Naive thymus-derived CD4-positive, alpha-beta T cell (primary cell): ENCODE measurements at regions not wholly inside any gene's neighbourhood (a gene's known extent, or its start where the extent isn't known, plus 50 kb on each side); places are given as distances from the start of the nearest gene placed in this dataset.
"Not testable (repeated sequence)": the region's sequence is repeated elsewhere in the genome, so short reads cannot be mapped to it uniquely, and the experiment has no call there.

ENCODE experiments used
- ATAC-seq: fragments of 150-1000 bp; cut with Tn5 transposase; 2 replicates; pipeline ENCODE4 v1.10.0; 2021; ENCODE audit warnings: mild to moderate bottlenecking, moderate library complexity
- CTCF ChIA-PET: fragments of 350-600 bp; sonication (Branson Sonifier 250); formaldehyde crosslinking; loops from one replicate; lab custom pipeline; 2021; ENCODE audit warnings: antibody characterized with exemption; lab: Charles Lee
- POLR2A ChIA-PET: fragments of 350-600 bp; sonication (Branson Sonifier 250); formaldehyde crosslinking; loops from one replicate; lab custom pipeline; 2021; ENCODE audit warnings: antibody characterized with exemption, inconsistent platforms; lab: Charles Lee
- DNase-seq, 9 donors: peaks; one replicate each; pipeline versions ENCODE4 v3.0.0 to v3.0.0-alpha.2; 2020 to 2022; ENCODE audit warnings: mixed read lengths in 1 of 9
- H3K27ac ChIP-seq: one replicate; pipeline ENCODE4 v1.7.0; 2013; ENCODE audit warnings: mild to moderate bottlenecking, low read depth, low read length, moderate library complexity
- H3K27me3 ChIP-seq, 2 donors: one replicate each; pipeline ENCODE4 v1.7.0; 2013; ENCODE audit warnings: low read length in 2 of 2, mild to moderate bottlenecking in 2 of 2, moderate library complexity in 2 of 2; ENCODE audit not compliant: control insufficient read depth in 2 of 2, insufficient read depth in 2 of 2
- H3K36me3 ChIP-seq, 3 experiments: 1 replicate in 2 of 3; 2 replicates in 1 of 3; pipeline ENCODE4 v1.7.0; 2013; ENCODE audit warnings: low read length in 3 of 3, mild to moderate bottlenecking in 3 of 3, moderate library complexity in 1 of 3; ENCODE audit not compliant: insufficient read depth in 3 of 3, control insufficient read depth in 2 of 3
- H3K4me1 ChIP-seq, 2 donors: one replicate each; pipeline ENCODE4 v1.7.0; 2013; ENCODE audit warnings: low read length in 2 of 2, mild to moderate bottlenecking in 2 of 2, moderate library complexity in 1 of 2; ENCODE audit not compliant: control insufficient read depth in 2 of 2, insufficient read depth in 2 of 2
- H3K4me3 ChIP-seq: 2 replicates; pipeline ENCODE4 v1.7.0; 2013; ENCODE audit warnings: mild to moderate bottlenecking, low read length
- H3K9me3 ChIP-seq, 3 experiments: 1 replicate in 2 of 3; 2 replicates in 1 of 3; pipeline ENCODE4 v1.7.0; 2013; ENCODE audit warnings: low read length in 3 of 3; ENCODE audit not compliant: control insufficient read depth in 2 of 3
- H3K27ac Mint-ChIP-seq, 9 donors: one replicate each; pipeline ENCODE4 v1.8.0; 2020 to 2022; ENCODE audit warnings: mixed read lengths in 9 of 9, mild to moderate bottlenecking in 8 of 9, moderate library complexity in 5 of 9, inconsistent platforms in 2 of 9
- H3K27me3 Mint-ChIP-seq, 5 donors: one replicate each; pipeline ENCODE4 v1.8.0; 2021 to 2022; ENCODE audit warnings: mixed read lengths in 5 of 5, mild to moderate bottlenecking in 1 of 5
- H3K36me3 Mint-ChIP-seq, 5 donors: one replicate each; pipeline ENCODE4 v1.8.0; 2020 to 2022; ENCODE audit warnings: mixed read lengths in 5 of 5, mild to moderate bottlenecking in 3 of 5, inconsistent platforms in 1 of 5
- H3K4me1 Mint-ChIP-seq, 7 donors: one replicate each; pipeline ENCODE4 v1.8.0; 2020 to 2022; ENCODE audit warnings: mixed read lengths in 7 of 7, mild to moderate bottlenecking in 3 of 7, inconsistent platforms in 1 of 7
- H3K4me3 Mint-ChIP-seq, 10 donors: one replicate each; pipeline ENCODE4 v1.8.0; 2020 to 2022; ENCODE audit warnings: mild to moderate bottlenecking in 10 of 10, mixed read lengths in 10 of 10, moderate library complexity in 6 of 10, inconsistent platforms in 2 of 10
- H3K9me3 Mint-ChIP-seq, 11 donors: one replicate each; pipeline ENCODE4 v1.8.0; 2020 to 2022; ENCODE audit warnings: mixed read lengths in 11 of 11, mild to moderate bottlenecking in 4 of 11, inconsistent platforms in 1 of 11, moderate library complexity in 1 of 11
- intact Hi-C, 2 donors: fragments of 100-400 bp; cut with micrococcal nuclease; formaldehyde crosslinking; loops; one replicate each; pipeline ENCODE4 v1.15.1; 2023

DNA sequence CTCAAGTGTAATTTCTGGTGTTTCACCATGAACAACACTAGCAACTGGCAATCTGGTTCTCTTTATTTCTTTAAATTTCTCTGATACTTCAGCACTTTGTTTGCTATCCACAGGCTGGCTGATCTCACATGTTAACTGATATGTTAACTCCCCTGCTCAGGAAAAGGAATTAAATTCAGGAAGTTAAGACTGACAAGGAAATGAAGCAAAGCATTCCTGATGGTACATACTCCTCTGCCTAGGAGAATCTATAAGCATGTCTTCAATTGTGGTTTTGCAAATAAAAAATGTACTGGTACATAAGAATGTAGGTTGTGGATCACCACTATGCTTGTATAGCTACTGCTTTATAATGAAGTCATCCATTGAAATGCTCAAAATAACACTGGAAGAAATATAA is 1119.2 kb upstream of the INTU start:
- Histone ChIP-seq H3K36me3 (no peaks in the 10 kb centered on the region), H3K4me3 (no peak overlapping the region), H3K9me3 (no peaks in the 10 kb centered on the region), H3K27ac (no peak overlapping the region), H3K27me3 (no peaks in the 10 kb centered on the region), H3K4me1 (no peaks in the 10 kb centered on the region)
- CTCF ChIA-PET = no interaction called here
- no peaks in the 10 kb centered on the region for H3K27me3 Mint-ChIP-seq
- intact Hi-C loops = no loop called here
- POLR2A ChIA-PET = no interaction called here
- no peaks in the 10 kb centered on the region for H3K4me1 Mint-ChIP-seq
- H3K36me3 Mint-ChIP-seq = no peaks in the 10 kb centered on the region
- no peak overlapping the region for H3K27ac Mint-ChIP-seq
- no peak overlapping the region for H3K4me3 Mint-ChIP-seq
- DNase-seq (no peak), ATAC-seq (no peak)
- peaks cover 0 to 23% (median 0%) of the 10 kb centered on the region in 11 donors for H3K9me3 Mint-ChIP-seq

DNA sequence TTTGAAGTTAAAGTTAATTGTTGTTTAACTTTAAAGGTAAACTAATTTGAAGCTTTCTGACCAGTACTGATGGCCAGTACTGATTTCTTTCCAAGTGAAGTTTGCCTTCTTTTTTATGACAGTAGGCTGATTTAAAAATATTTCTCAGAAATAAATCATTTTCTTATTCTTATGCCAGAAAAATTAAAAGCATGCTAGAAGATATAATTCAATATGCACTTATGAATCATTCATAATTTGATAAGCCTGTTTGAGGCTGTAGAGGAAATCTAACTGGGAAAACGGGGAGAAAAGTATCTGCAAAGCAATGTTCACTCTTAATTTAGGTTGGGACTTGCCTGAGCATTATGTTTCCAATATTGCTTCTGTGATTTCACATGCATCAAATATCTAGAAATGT is 1112.0 kb upstream of the INTU start:
- H3K9me3 ChIP-seq = no peaks in the 10 kb centered on the region
- Mint-ChIP-seq H3K36me3 (no peaks in the 10 kb centered on the region), H3K27me3 (no peaks in the 10 kb centered on the region), H3K4me1 (no peaks in the 10 kb centered on the region), H3K9me3 (peaks cover 0 to 23% (median 5%) of the 10 kb centered on the region in 11 donors), H3K4me3 (no peak overlapping the region), H3K27ac (no peak overlapping the region)
- H3K36me3 ChIP-seq = no peaks in the 10 kb centered on the region
- H3K4me1 ChIP-seq = no peaks in the 10 kb centered on the region
- intact Hi-C loops = no loop called here
- H3K4me3 ChIP-seq = no peak overlapping the region
- H3K27ac ChIP-seq = no peak overlapping the region
- ATAC-seq (no peak), DNase-seq (no peak)
- no peaks in the 10 kb centered on the region for H3K27me3 ChIP-seq
- POLR2A ChIA-PET = no interaction called here
- CTCF ChIA-PET = no interaction called here

DNA sequence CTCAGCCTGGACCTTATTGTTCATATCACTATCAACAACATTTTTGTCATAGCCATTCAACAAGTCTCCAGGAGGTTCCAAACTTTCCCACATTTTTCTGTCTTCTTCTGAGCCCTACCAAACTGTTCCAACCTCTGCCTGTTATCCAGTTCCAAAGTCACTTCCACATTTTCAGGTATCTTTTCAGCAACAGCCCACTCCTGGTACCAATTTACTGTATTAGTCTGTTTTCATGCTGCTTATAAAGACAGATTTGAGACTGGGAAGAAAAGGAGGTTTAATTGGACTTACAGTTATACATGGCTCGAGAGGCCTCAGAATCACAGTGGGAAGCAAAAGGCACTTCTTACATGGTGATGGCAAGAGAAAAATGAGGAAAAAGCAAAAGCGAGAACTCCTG is 1107.4 kb upstream of the INTU start:
- H3K4me1 Mint-ChIP-seq, CTCF ChIA-PET, ATAC-seq: not testable (repeated sequence)

DNA sequence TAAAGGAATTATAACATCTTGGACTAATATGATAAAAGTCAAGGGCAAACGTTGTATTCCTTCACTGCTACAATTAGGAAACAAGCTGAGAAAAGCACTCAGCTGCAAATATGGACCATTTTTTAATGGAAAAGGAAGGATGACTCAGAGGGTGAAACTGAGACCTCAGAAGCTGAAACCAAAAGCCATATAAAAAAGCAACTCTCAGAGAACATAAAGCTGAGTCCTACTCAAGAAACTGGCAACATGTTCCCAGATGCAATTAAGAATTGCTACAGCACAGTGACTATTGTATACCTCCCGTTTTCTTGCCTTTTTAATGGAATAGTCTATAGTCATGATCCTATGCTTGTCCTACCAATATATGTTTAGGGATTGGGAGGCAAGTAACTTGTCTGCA is 1106.4 kb upstream of the INTU start:
- Mint-ChIP-seq H3K4me3 (no peak overlapping the region), H3K9me3 (peaks cover 0 to 25% (median 7%) of the 10 kb centered on the region in 11 donors), H3K27me3 (no peaks in the 10 kb centered on the region), H3K27ac (no peak overlapping the region), H3K4me1 (no peaks in the 10 kb centered on the region), H3K36me3 (no peaks in the 10 kb centered on the region)
- H3K27me3 ChIP-seq = no peaks in the 10 kb centered on the region
- DNase-seq = no peak
- no peaks in the 10 kb centered on the region for H3K4me1 ChIP-seq
- no peak overlapping the region for H3K4me3 ChIP-seq
- no peaks in the 10 kb centered on the region for H3K36me3 ChIP-seq
- ChIA-PET POLR2A (no interaction called here), CTCF (no interaction called here)
- intact Hi-C loops = no loop called here
- no peak overlapping the region for H3K27ac ChIP-seq
- no peaks in the 10 kb centered on the region for H3K9me3 ChIP-seq
- ATAC-seq = no peak

More for the DNA sequence above, 1107.4 kb upstream of the INTU start:
- H3K9me3 Mint-ChIP-seq = peaks cover 0 to 25% (median 7%) of the 10 kb centered on the region in 11 donors
- H3K9me3 ChIP-seq, H3K27ac ChIP-seq, H3K4me3 ChIP-seq, H3K27ac Mint-ChIP-seq, H3K4me1 ChIP-seq, DNase-seq, H3K27me3 ChIP-seq, H3K36me3 Mint-ChIP-seq, POLR2A ChIA-PET, H3K36me3 ChIP-seq, intact Hi-C loops, H3K4me3 Mint-ChIP-seq, H3K27me3 Mint-ChIP-seq: not testable (repeated sequence)

DNA sequence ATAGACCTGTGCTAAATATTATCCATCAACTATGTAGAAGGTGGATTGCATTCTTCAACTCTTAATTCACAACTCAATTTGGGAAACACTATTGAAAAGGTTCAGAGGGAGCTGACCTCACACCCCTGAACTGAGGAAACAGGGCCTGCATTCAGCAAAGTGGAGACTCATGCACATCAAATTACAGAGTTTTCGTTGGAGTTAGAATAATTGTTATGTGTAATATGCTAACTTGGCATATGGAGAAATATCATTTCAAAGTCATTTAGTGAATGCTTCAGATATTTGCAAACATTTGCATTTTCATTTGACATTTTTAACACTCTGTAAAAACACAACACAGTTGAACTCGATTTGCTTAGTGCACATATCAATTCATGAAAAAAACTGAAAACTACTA is 1102.8 kb upstream of the INTU start:
- H3K36me3 Mint-ChIP-seq = no peaks in the 10 kb centered on the region
- H3K27me3 ChIP-seq = no peaks in the 10 kb centered on the region
- no peak overlapping the region for H3K27ac Mint-ChIP-seq
- no peak for ATAC-seq
- no peaks in the 10 kb centered on the region for H3K27me3 Mint-ChIP-seq
- H3K4me3 ChIP-seq = no peak overlapping the region
- peaks cover 0 to 3% (median 0%) of the 10 kb centered on the region in 3 experiments for H3K9me3 ChIP-seq
- H3K4me3 Mint-ChIP-seq = no peak overlapping the region
- intact Hi-C loops = no loop called here
- H3K4me1 ChIP-seq = no peaks in the 10 kb centered on the region
- POLR2A ChIA-PET = no interaction called here
- no peak overlapping the region for H3K27ac ChIP-seq
- CTCF ChIA-PET = no interaction called here
- no peaks in the 10 kb centered on the region for H3K4me1 Mint-ChIP-seq
- no peak for DNase-seq
- peaks cover 0 to 12% (median 5%) of the 10 kb centered on the region in 11 donors for H3K9me3 Mint-ChIP-seq
- H3K36me3 ChIP-seq = no peaks in the 10 kb centered on the region

DNA sequence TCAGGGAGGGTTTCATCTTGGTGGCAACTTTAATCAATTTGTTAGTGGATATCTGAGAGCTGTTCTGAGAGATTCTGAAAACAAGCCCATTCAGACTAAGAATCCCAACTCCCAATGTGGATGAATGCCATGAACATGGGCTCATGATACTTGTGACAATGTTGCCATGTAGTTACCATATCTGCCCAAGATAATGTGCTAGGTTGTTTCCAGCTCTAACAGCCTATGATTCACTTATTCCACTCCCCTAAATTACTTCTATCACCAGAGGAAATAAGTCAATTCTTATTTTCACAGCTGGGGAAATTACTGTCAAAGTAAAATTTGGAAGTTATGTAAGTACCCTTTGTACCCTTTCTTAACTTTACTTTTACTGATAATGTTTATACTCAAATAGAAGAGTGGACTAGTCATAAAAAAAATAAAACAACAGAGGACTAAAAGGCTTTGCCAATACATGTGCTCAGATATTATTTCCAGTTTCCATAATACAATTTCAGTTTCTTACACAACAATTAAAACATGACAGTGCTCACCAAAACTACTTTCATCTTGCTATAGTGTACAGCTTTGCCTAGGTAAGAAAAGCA is 1101.7 kb upstream of the INTU start:
- peaks cover 0 to 3% (median 0%) of the 10 kb centered on the region in 3 experiments for H3K9me3 ChIP-seq
- no peak overlapping the region for H3K27ac Mint-ChIP-seq
- DNase-seq = no peak
- no peaks in the 10 kb centered on the region for H3K27me3 Mint-ChIP-seq
- H3K4me3 Mint-ChIP-seq = no peak overlapping the region
- H3K4me3 ChIP-seq = no peak overlapping the region
- H3K27me3 ChIP-seq = no peaks in the 10 kb centered on the region
- H3K36me3 Mint-ChIP-seq = no peaks in the 10 kb centered on the region
- ChIA-PET CTCF (no interaction called here), POLR2A (no interaction called here)
- intact Hi-C loops = no loop called here
- no peak overlapping the region for H3K27ac ChIP-seq
- peaks cover 0 to 12% (median 3%) of the 10 kb centered on the region in 11 donors for H3K9me3 Mint-ChIP-seq
- no peak for ATAC-seq
- no peaks in the 10 kb centered on the region for H3K4me1 Mint-ChIP-seq
- H3K36me3 ChIP-seq = no peaks in the 10 kb centered on the region
- no peaks in the 10 kb centered on the region for H3K4me1 ChIP-seq

DNA sequence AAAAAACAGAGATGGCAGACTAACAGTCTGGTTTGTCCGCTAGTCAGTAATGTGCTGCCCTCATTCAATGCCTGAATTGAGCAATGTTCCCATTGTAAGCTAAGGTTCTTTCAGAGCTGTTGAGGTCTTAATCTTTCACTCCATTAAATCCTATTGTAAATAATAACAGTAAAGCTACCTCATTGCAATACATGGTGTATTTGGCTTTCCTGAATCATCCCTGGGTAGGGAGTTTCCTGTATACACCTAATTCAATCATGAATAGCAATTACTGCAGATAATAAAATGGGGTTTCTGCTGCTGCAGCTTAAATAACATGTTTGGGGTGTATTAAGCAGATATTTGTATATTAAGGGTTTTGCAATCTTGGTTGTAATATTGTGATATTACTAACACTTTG is 1100.2 kb upstream of the INTU start:
- POLR2A ChIA-PET = no interaction called here
- no peak overlapping the region for H3K4me3 Mint-ChIP-seq
- H3K27me3 Mint-ChIP-seq = no peaks in the 10 kb centered on the region
- intact Hi-C loops = no loop called here
- ATAC-seq (no peak), DNase-seq (no peak)
- no peak overlapping the region for H3K4me3 ChIP-seq
- peaks cover 0 to 3% (median 0%) of the 10 kb centered on the region in 3 experiments for H3K9me3 ChIP-seq
- CTCF ChIA-PET = no interaction called here
- H3K4me1 Mint-ChIP-seq = no peaks in the 10 kb centered on the region
- H3K27ac ChIP-seq = no peak overlapping the region
- no peaks in the 10 kb centered on the region for H3K36me3 ChIP-seq
- H3K4me1 ChIP-seq = no peaks in the 10 kb centered on the region
- no peaks in the 10 kb centered on the region for H3K36me3 Mint-ChIP-seq
- no peaks in the 10 kb centered on the region for H3K27me3 ChIP-seq
- peaks cover 0 to 6% (median 2%) of the 10 kb centered on the region in 11 donors for H3K9me3 Mint-ChIP-seq
- H3K27ac Mint-ChIP-seq = no peak overlapping the region
